A549 (cell line): ENCODE measurements at regions not wholly inside any gene's neighbourhood (a gene's known extent, or its start where the extent isn't known, plus 50 kb on each side); places are given as distances from the start of the nearest gene placed in this dataset.

ENCODE experiments used
- ATAC-seq, 2 experiments: fragments of 200-7000 bp in 1 of 2; fragments of >200 bp in 1 of 2; cut with Nextera tagmentation in 1 of 2; cut with Tn5 transposase in 1 of 2; 3 replicates each; pipeline versions ENCODE4 v1.8.0 to v1.9.1; 2018 to 2020; ENCODE audit warnings: mild to moderate bottlenecking in 1 of 2, moderate library complexity in 1 of 2
- CTCF ChIA-PET: fragments of 300-600 bp; sonication (Branson Sonifier 250); formaldehyde crosslinking; extraction: SDS; loops from one replicate; lab custom pipeline; 2021; ENCODE audit warnings: antibody characterized with exemption, inconsistent platforms; lab: Yijun Ruan, JAX
- POLR2A ChIA-PET: fragments of 350-600 bp; formaldehyde crosslinking; extraction: SDS; loops from one replicate; lab custom pipeline; 2021; ENCODE audit warnings: antibody characterized with exemption, inconsistent platforms; lab: Yijun Ruan, JAX
- DNase-seq, 2 experiments: peaks; one replicate each; pipeline versions ENCODE4 v3.0.0 to v3.0.0-alpha.2; 2011 to 2016; ENCODE audit warnings: low read depth in 1 of 2, low spot score in 1 of 2
- FAIRE-seq: peaks from 2 replicates; lab custom pipeline; 2011; peaks lifted over from hg19 to GRCh38; lab: Jason Lieb, UNC
- H3K27ac ChIP-seq, 2 experiments: fragments of >200 bp; sonication (Bioruptor Twin); formaldehyde crosslinking; 3 replicates each; pipeline ENCODE4 v1.5.1; 2016 to 2017
- H3K4me1 ChIP-seq: fragments of >200 bp; sonication (Bioruptor Twin); formaldehyde crosslinking; 3 replicates; pipeline ENCODE4 v1.6.1; 2016
- H3K4me2 ChIP-seq: fragments of >200 bp; sonication (Bioruptor Twin); formaldehyde crosslinking; 3 replicates; pipeline ENCODE4 v1.6.1; 2016
- H3K4me3 ChIP-seq: fragments of >200 bp; sonication (Bioruptor Twin); formaldehyde crosslinking; 3 replicates; pipeline ENCODE4 v1.5.1; 2016
- H3K9me3 ChIP-seq: fragments of >200 bp; sonication (Bioruptor Twin); formaldehyde crosslinking; 3 replicates; pipeline ENCODE4 v1.6.1; 2016
- CEBPB ChIP-seq, 2 experiments: fragments of >200 bp in 1 of 2; sonication (Bioruptor Twin) in 1 of 2; formaldehyde crosslinking in 1 of 2; IDR thresholded peaks; 2 replicates each; pipeline ENCODE4 v1.6.1; 2012 to 2016
- CTCF ChIP-seq: fragments of >200 bp; sonication (Bioruptor Twin); formaldehyde crosslinking; IDR thresholded peaks from 3 replicates; pipeline ENCODE4 v1.5.1; 2016
- E2F6 ChIP-seq: IDR thresholded peaks from 2 replicates; pipeline ENCODE4 v1.6.1; 2012; ENCODE audit warnings: low read depth, borderline replicate concordance
- EHF ChIP-seq: fragments of 250-450 bp; sonication (Bioruptor Pico); IDR thresholded peaks from 2 replicates; pipeline ENCODE4 v1.5.0; 2020; ENCODE audit warnings: mild to moderate bottlenecking
- EHMT2 ChIP-seq: fragments of 200-600 bp; sonication (generic); IDR thresholded peaks from 2 replicates; pipeline ENCODE4 v1.6.1; 2016; ENCODE audit warnings: antibody characterized with exemption, low read depth, mild to moderate bottlenecking, moderate library complexity
- EP300 ChIP-seq, 2 experiments: fragments of >200 bp; sonication (Bioruptor Twin); formaldehyde crosslinking; IDR thresholded peaks; 2 replicates in 1 of 2; 3 replicates in 1 of 2; pipeline ENCODE4 v1.6.1; 2016 to 2017
- FOSB ChIP-seq: fragments of 250-450 bp; sonication (Bioruptor Pico); IDR thresholded peaks from 2 replicates; pipeline ENCODE4 v1.5.0; 2020; ENCODE audit warnings: mild to moderate bottlenecking, moderate library complexity
- FOXS1 ChIP-seq: fragments of 250-450 bp; sonication (Bioruptor Pico); IDR thresholded peaks from 2 replicates; pipeline ENCODE4 v1.5.0; 2020; ENCODE audit warnings: mild to moderate bottlenecking, moderate library complexity
- HES2 ChIP-seq: fragments of >200 bp; sonication (Bioruptor Twin); formaldehyde crosslinking; IDR thresholded peaks from 2 replicates; pipeline ENCODE4 v1.6.1; 2016
- HEYL ChIP-seq: fragments of 250-450 bp; sonication (Bioruptor Pico); IDR thresholded peaks from 2 replicates; pipeline ENCODE4 v1.8.0; 2021; ENCODE audit warnings: mild to moderate bottlenecking, moderate library complexity
- HOXA7 ChIP-seq: fragments of 250-450 bp; sonication (Bioruptor Pico); IDR thresholded peaks from 2 replicates; pipeline ENCODE4 v1.5.0; 2020; ENCODE audit warnings: mild to moderate bottlenecking, moderate library complexity
- HOXB13 ChIP-seq: fragments of 250-450 bp; sonication (Bioruptor Pico); IDR thresholded peaks from 2 replicates; pipeline ENCODE4 v1.5.0; 2020; ENCODE audit warnings: low read depth, mild to moderate bottlenecking, moderate library complexity
- KDM1A ChIP-seq: fragments of 200-600 bp; sonication (generic); IDR thresholded peaks from 2 replicates; pipeline ENCODE4 v1.6.1; 2016; ENCODE audit warnings: low read depth, mild to moderate bottlenecking
- MAX ChIP-seq: IDR thresholded peaks from 2 replicates; pipeline ENCODE4 v1.6.1; 2012
- MYC ChIP-seq: IDR thresholded peaks from 2 replicates; pipeline ENCODE4 v1.6.1; 2012; ENCODE audit warnings: mild to moderate bottlenecking, inconsistent platforms, low read length, improper control_type of control experiment, borderline replicate concordance
- NFE2L2 ChIP-seq: fragments of 150-350 bp; conservative IDR thresholded peaks from 2 replicates; pipeline ENCODE4 v1.6.1; 2014; ENCODE audit warnings: low read length
- NPAS2 ChIP-seq: fragments of 250-450 bp; sonication (Bioruptor Pico); IDR thresholded peaks from 2 replicates; pipeline ENCODE4 v1.8.0; 2022; ENCODE audit warnings: mild to moderate bottlenecking, moderate library complexity, borderline replicate concordance
- PBX3 ChIP-seq: IDR thresholded peaks from 2 replicates; pipeline ENCODE4 v1.6.1; 2012
- PHF8 ChIP-seq: fragments of 200-600 bp; sonication (generic); IDR thresholded peaks from 2 replicates; pipeline ENCODE4 v1.6.1; 2016; ENCODE audit warnings: low read depth, mild to moderate bottlenecking, antibody characterized with exemption, moderate library complexity, borderline replicate concordance
- POLR2A ChIP-seq: IDR thresholded peaks from 2 replicates; pipeline ENCODE4 v1.6.1; 2012; ENCODE audit warnings: mild to moderate bottlenecking, low read length
- POLR2AphosphoS2 ChIP-seq: conservative IDR thresholded peaks from 2 replicates; pipeline ENCODE4 v1.6.1; 2012; ENCODE audit warnings: low read length, improper control_type of control experiment, inconsistent platforms
- RAD21 ChIP-seq, 2 experiments: fragments of >200 bp in 1 of 2; sonication (Bioruptor Twin) in 1 of 2; formaldehyde crosslinking in 1 of 2; IDR thresholded peaks in 1 of 2; conservative IDR thresholded peaks in 1 of 2; 2 replicates in 1 of 2; 3 replicates in 1 of 2; pipeline ENCODE4 v1.6.1; 2012 to 2018; ENCODE audit warnings: inconsistent platforms in 1 of 2
- RCOR1 ChIP-seq: fragments of 150-350 bp; IDR thresholded peaks from 2 replicates; pipeline ENCODE4 v1.6.1; 2014; ENCODE audit warnings: antibody characterized with exemption, low read length, low read depth
- RFX5 ChIP-seq: fragments of 450-650 bp; IDR thresholded peaks from 2 replicates; pipeline ENCODE4 v1.7.1; 2014; ENCODE audit warnings: antibody characterized with exemption, mild to moderate bottlenecking, moderate library complexity
- SMC3 ChIP-seq: fragments of >200 bp; sonication (Bioruptor Twin); formaldehyde crosslinking; IDR thresholded peaks from 3 replicates; pipeline ENCODE4 v1.6.1; 2018; ENCODE audit warnings: inconsistent platforms
- ZC3H11A ChIP-seq: fragments of 450-650 bp; IDR thresholded peaks from 2 replicates; pipeline ENCODE4 v1.6.1; 2014; ENCODE audit warnings: antibody characterized with exemption, mild to moderate bottlenecking
- ZFP36 ChIP-seq: fragments of 450-650 bp; IDR thresholded peaks from 2 replicates; pipeline ENCODE4 v1.6.1; 2014; ENCODE audit warnings: borderline replicate concordance; ENCODE audit not compliant: partially characterized antibody
- WGBS: methylation state at CpG from one replicate; pipeline ENCODE4 v1.1.6; 2017; ENCODE audit errors: missing lambda C conversion rate; 5-methylcytosine and 5-hydroxymethylcytosine counted together
- TF ChIP-seq, protein P1 (sequence below): fragments of 450-650 bp; IDR thresholded peaks from 2 replicates; pipeline ENCODE4 v1.6.1; 2014; ENCODE audit warnings: antibody characterized with exemption
- TF ChIP-seq, protein P2 (sequence below): fragments of 150-350 bp; IDR thresholded peaks from 2 replicates; pipeline ENCODE4 v1.6.1; 2014; ENCODE audit warnings: low read depth, mild to moderate bottlenecking, low read length

DNA sequence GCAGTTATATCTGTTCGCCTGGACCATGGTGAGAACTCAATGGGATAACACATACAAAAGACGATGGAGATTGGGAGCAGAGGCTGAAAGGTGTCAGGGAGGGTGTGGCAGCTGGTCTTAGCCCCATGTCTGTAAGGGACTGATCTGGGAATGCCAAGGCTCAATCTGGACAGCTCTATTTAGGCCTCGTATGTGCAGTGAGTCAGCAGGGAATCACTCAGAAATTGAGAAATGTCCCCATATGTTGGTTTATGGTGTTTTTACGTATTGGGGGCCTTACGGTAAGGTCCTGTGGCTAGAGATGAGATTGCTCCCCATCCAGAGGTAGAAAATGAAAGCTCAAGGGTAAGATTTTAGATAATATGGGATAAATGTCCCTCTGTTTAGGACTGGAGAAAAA lies 71.4 kb upstream of the TTC29 start:
- no peak for ATAC-seq
- CTCF ChIA-PET = interaction anchor here (1.3 to 1.9 kb wide), 2 partner anchors 77 to 80 kb away, joined by 3 to 9 read pairs; no protein-coding TSS in a partner anchor
- no peaks in the 10 kb centered on the region for H3K4me1 ChIP-seq
- no peak overlapping the region for H3K4me2 ChIP-seq
- POLR2A ChIA-PET = no interaction called here
- no peak for DNase-seq
- H3K4me3 ChIP-seq = no peak overlapping the region
- H3K9me3 ChIP-seq = no peaks in the 10 kb centered on the region
- WGBS = 52% methylated on average over 5 of the region's 5 CpGs
- H3K27ac ChIP-seq = no peak overlapping the region
- FAIRE-seq = no peak
- TF ChIP-seq PBX3 (no peak), E2F6 (no peak), MAX (no peak), HES2 (no peak), ZFP36 (no peak), NPAS2 (CRISPR knock-in tag) (no peak), KDM1A (no peak), HOXA7 (CRISPR knock-in tag) (no peak), CTCF (no peak), NFE2L2 (no peak), EHMT2 (no peak), CEBPB (IDR thresholded peaks at IDR 0.05) (no peak), FOXS1 (no peak), PHF8 (no peak), FOSB (CRISPR knock-in tag) (no peak), ZC3H11A (no peak), EHF (CRISPR knock-in tag) (no peak), EP300 (IDR thresholded peaks at IDR 0.05) (no peak)

GRCh38 chr4:147019091-147019490 lies 73.4 kb upstream of the TTC29 start:
- Histone ChIP-seq H3K9me3 (no peaks in the 10 kb centered on the region), H3K27ac (no peak overlapping the region), H3K4me2 (no peak overlapping the region), H3K4me3 (no peak overlapping the region), H3K4me1 (no peaks in the 10 kb centered on the region)
- ATAC-seq = peak; percentile 94 to 95
- DNase-seq = peak; percentile 12 to 53
- TF ChIP-seq HOXB13 = no peak
- peak; percentile 71 for TF ChIP-seq SMC3
- TF ChIP-seq RFX5 = no peak
- TF ChIP-seq KDM1A = no peak
- TF ChIP-seq MYC = no peak
- no peak for TF ChIP-seq EHMT2
- peak; percentile 72 to 84 for TF ChIP-seq RAD21 (conservative IDR thresholded peaks at IDR 0.05 in 1 of 2, IDR thresholded peaks at IDR 0.05 in 1 of 2)
- TF ChIP-seq HEYL = no peak
- peak; percentile 63 for TF ChIP-seq CTCF
- TF ChIP-seq, protein P1, sequence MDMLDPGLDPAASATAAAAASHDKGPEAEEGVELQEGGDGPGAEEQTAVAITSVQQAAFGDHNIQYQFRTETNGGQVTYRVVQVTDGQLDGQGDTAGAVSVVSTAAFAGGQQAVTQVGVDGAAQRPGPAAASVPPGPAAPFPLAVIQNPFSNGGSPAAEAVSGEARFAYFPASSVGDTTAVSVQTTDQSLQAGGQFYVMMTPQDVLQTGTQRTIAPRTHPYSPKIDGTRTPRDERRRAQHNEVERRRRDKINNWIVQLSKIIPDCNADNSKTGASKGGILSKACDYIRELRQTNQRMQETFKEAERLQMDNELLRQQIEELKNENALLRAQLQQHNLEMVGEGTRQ = no peak
- TF ChIP-seq RCOR1 = no peak
- TF ChIP-seq POLR2A = no peak
- no peak for TF ChIP-seq POLR2AphosphoS2
- TF ChIP-seq, protein P2, sequence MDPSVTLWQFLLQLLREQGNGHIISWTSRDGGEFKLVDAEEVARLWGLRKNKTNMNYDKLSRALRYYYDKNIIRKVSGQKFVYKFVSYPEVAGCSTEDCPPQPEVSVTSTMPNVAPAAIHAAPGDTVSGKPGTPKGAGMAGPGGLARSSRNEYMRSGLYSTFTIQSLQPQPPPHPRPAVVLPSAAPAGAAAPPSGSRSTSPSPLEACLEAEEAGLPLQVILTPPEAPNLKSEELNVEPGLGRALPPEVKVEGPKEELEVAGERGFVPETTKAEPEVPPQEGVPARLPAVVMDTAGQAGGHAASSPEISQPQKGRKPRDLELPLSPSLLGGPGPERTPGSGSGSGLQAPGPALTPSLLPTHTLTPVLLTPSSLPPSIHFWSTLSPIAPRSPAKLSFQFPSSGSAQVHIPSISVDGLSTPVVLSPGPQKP = no peak
- TF ChIP-seq HOXA7 (CRISPR knock-in tag) = no peak
- WGBS = 0% methylated on average over 2 of the region's 2 CpGs
- FAIRE-seq = no peak
- CTCF ChIA-PET = interaction anchor here (0.7 to 2.3 kb wide), 26 partner anchors 9 to 852 kb away, joined by 3 to 28 read pairs (median 4); partner anchors contain the start of gene TMEM184C
- POLR2A ChIA-PET = interaction anchor here (1.3 kb wide), 1 partner anchor 78 kb away, joined by 5 read pairs; no protein-coding TSS in a partner anchor
